H1 (cell line): ENCODE measurements at regions not wholly inside any gene's neighbourhood (a gene's known extent, or its start where the extent isn't known, plus 50 kb on each side); places are given as distances from the start of the nearest gene placed in this dataset.

Source experiments
- CTBP2 ChIP-seq: IDR thresholded peaks from 2 replicates; pipeline ENCODE4 v1.7.0; 2011; ENCODE audit warnings: borderline replicate concordance, mild to moderate bottlenecking, moderate library complexity, mixed read lengths, low read length; ENCODE audit not compliant: insufficient read depth, insufficient read length
- EGR1 ChIP-seq: IDR thresholded peaks from 2 replicates; pipeline ENCODE4 v1.6.1; 2011; ENCODE audit warnings: low read depth, low read length, borderline replicate concordance
- SUZ12 ChIP-seq: fragments of 200-600 bp; sonication (generic); IDR thresholded peaks from 2 replicates; pipeline ENCODE4 v1.6.1; 2012; ENCODE audit warnings: mild to moderate bottlenecking, inconsistent platforms, low read length, moderate library complexity, mixed read lengths

GRCh38 chr11:16611401-16611921 is 127.0 kb upstream of the C11orf58 start (continued):
- TF ChIP-seq SUZ12 (peak; percentile 82), CTBP2 (no peak), EGR1 (no peak)
